ENCODE measurements at regions not wholly inside any gene's neighbourhood (a gene's known extent, or its start where the extent isn't known, plus 50 kb on each side); places are given as distances from the start of the nearest gene placed in this dataset.

DNA sequence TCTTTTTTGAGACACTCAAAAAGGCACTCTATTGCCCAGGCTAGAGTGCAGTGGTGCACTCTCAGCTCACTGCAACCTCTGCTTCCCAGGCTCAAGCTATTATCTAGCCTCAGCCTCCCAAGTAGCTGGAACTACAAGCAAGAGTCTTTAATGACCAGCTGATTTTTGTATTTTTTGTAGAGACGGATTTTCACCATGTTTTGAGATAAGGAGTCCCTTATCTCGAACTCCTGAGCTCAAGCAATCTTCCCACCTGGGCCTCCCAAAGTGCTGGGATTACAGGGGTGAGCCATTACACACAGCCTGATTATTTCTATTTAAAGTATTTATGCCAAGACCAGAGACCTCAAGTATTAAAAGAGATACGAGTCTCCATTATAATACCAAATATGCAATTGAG lies 566.1 kb upstream of the CA10 start:
- DNase-seq (ENCODE audit: low read depth): no peak
- no peak overlapping the region for H3K4me3 ChIP-seq (ENCODE audit: low read depth, low read length)
- TF ChIP-seq MYC (IDR thresholded peaks at IDR 0.05; ENCODE audit: low read depth, low read length) (no peak), POLR2A (IDR thresholded peaks at IDR 0.05; ENCODE audit: extremely low read depth, insufficient read length) (no peak)
- TF ChIP-seq, protein P1, sequence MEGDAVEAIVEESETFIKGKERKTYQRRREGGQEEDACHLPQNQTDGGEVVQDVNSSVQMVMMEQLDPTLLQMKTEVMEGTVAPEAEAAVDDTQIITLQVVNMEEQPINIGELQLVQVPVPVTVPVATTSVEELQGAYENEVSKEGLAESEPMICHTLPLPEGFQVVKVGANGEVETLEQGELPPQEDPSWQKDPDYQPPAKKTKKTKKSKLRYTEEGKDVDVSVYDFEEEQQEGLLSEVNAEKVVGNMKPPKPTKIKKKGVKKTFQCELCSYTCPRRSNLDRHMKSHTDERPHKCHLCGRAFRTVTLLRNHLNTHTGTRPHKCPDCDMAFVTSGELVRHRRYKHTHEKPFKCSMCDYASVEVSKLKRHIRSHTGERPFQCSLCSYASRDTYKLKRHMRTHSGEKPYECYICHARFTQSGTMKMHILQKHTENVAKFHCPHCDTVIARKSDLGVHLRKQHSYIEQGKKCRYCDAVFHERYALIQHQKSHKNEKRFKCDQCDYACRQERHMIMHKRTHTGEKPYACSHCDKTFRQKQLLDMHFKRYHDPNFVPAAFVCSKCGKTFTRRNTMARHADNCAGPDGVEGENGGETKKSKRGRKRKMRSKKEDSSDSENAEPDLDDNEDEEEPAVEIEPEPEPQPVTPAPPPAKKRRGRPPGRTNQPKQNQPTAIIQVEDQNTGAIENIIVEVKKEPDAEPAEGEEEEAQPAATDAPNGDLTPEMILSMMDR (IDR thresholded peaks at IDR 0.05; ENCODE audit: low read depth, low read length): no peak
- TF ChIP-seq, protein P2, sequence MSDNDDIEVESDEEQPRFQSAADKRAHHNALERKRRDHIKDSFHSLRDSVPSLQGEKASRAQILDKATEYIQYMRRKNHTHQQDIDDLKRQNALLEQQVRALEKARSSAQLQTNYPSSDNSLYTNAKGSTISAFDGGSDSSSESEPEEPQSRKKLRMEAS (IDR thresholded peaks at IDR 0.05; ENCODE audit: low read depth, low read length): no peak

DNA sequence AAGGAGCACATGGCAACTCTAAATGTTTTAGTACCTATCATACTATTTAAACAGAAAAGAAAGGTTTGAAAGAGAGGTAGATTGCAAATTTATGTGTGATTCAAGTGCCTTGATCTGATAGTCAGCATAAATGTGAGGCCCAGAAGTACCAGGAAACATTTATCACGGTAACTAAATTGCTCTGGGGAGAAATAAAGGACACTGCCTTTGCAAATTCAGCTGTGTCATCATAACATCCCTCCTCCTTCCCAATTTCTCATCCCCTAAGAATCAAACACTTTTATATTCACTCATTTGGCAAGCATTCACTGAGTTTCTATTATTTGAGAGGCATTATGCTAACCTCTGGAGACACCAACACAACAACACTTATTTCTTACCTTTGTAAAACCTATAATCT lies 563.4 kb upstream of the CA10 start:
- no peak for DNase-seq (ENCODE audit: low read depth)
- TF ChIP-seq, protein P2 (IDR thresholded peaks at IDR 0.05; ENCODE audit: low read depth, low read length): no peak
- TF ChIP-seq POLR2A (IDR thresholded peaks at IDR 0.05; ENCODE audit: extremely low read depth, insufficient read length): no peak
- TF ChIP-seq, protein P1 (IDR thresholded peaks at IDR 0.05; ENCODE audit: low read depth, low read length): no peak
- TF ChIP-seq MYC (IDR thresholded peaks at IDR 0.05; ENCODE audit: low read depth, low read length): no peak
- H3K4me3 ChIP-seq (ENCODE audit: low read depth, low read length): no peak overlapping the region

DNA sequence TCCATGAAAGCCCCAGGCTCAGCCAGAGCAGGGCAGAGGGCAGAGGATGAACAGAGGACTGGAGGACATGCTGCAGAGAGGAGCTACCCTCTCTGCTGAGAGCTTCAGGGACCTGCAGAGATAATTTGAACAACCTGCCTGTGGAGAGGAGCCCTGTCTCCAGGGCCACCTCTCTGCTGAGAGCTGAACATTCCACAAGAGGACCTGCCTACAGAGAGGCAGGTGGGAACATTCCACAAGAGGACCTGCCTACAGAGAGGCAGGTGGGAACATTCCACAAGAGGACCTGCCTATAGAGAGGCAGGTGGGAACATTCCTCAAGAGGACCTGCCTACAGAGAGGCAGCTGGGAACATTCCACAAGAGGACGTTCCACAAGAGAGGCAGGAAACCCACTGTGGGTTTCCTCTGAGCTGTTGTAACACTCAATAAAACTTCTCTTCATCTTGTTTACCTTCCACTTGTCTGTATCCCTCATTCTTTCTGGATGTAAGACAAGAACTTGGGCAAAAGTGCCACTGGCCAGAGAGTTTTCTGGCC lies 551.9 kb upstream of the CA10 start:
- DNase-seq (ENCODE audit: low read depth): no peak
- H3K4me3 ChIP-seq (ENCODE audit: low read depth, low read length): no peak overlapping the region
- no peak for TF ChIP-seq MYC (IDR thresholded peaks at IDR 0.05; ENCODE audit: low read depth, low read length)

DNA sequence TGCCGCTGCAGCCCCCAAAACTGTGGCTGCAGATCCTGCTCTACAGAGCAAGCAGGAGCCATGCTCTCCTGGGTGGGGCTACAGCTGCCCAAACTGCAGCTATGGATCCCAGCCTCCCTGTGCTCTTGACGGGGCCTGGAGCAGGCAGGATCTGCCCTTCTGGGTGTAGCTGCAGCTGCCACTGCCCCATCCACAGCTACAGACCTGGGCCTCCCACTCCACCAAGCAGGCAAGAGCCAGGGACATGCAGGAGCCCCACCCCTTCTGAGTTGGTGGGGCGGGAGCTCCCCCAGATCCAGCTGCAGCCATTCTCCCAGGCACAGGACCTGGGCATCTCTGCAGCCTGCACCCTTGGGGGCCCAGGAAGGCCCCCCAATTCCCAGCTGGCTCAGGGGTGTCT lies 551.2 kb upstream of the CA10 start:
- no peak for DNase-seq (ENCODE audit: low read depth)
- TF ChIP-seq, protein P2 (IDR thresholded peaks at IDR 0.05; ENCODE audit: low read depth, low read length): no peak
- TF ChIP-seq, protein P1 (IDR thresholded peaks at IDR 0.05; ENCODE audit: low read depth, low read length): no peak
- TF ChIP-seq POLR2A (IDR thresholded peaks at IDR 0.05; ENCODE audit: extremely low read depth, insufficient read length) (no peak), MYC (IDR thresholded peaks at IDR 0.05; ENCODE audit: low read depth, low read length) (no peak)
- H3K4me3 ChIP-seq (ENCODE audit: low read depth, low read length): no peak overlapping the region

DNA sequence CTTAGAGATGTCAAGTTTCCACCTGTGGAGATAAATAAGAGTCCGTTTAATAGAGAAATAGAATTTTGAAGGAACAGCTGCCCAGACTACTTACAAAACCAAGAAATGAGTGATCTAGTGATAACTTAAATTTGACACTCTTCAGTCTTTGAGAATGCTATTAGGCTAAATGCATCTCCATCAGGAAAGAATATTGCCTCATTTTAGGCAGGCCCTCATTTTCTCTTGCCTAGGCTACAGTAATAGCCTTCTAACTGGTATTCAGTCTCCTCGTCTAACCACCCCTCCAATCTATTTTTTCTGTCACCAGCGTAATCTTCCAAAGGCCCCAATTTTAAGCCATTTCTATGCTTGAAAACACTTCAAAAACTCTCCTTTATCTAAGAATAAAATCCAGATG lies 537.8 kb upstream of the CA10 start:
- TF ChIP-seq MYC (IDR thresholded peaks at IDR 0.05; ENCODE audit: low read depth, low read length): no peak
- no peak for TF ChIP-seq POLR2A (IDR thresholded peaks at IDR 0.05; ENCODE audit: extremely low read depth, insufficient read length)
- TF ChIP-seq, protein P1 (IDR thresholded peaks at IDR 0.05; ENCODE audit: low read depth, low read length): no peak
- TF ChIP-seq, protein P2 (IDR thresholded peaks at IDR 0.05; ENCODE audit: low read depth, low read length): no peak
- H3K4me3 ChIP-seq (ENCODE audit: low read depth, low read length): no peak overlapping the region
- DNase-seq (ENCODE audit: low read depth): no peak

DNA sequence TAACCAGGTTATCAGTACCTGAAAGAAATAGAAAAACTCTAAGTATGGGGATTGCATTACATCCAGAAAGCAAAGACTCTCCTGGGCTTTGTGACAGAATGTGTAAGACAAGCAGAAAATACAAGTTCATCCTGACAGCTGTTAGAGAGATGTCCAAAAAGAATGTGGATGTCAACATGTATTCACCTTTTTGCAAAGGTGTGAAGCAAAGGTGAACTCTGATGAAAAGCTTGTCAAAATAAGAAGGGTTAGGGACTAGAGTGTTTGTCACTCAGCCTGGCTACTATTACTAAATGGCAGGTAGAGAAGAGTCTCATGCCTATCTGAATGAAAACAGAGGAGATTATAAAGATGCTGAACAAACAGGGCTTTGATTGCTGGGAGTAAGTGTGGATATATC lies 527.6 kb upstream of the CA10 start:
- no peak for TF ChIP-seq MYC (IDR thresholded peaks at IDR 0.05; ENCODE audit: low read depth, low read length)
- TF ChIP-seq POLR2A (IDR thresholded peaks at IDR 0.05; ENCODE audit: extremely low read depth, insufficient read length): no peak
- TF ChIP-seq, protein P2 (IDR thresholded peaks at IDR 0.05; ENCODE audit: low read depth, low read length): no peak
- TF ChIP-seq, protein P1 (IDR thresholded peaks at IDR 0.05; ENCODE audit: low read depth, low read length): no peak
- H3K4me3 ChIP-seq (ENCODE audit: low read depth, low read length): no peak overlapping the region
- DNase-seq (ENCODE audit: low read depth): no peak
